Non-pigmented ciliary epithelial cell (primary cell): ENCODE measurements at regions not wholly inside any gene's neighbourhood (a gene's known extent, or its start where the extent isn't known, plus 50 kb on each side); places are given as distances from the start of the nearest gene placed in this dataset.

Experiments
- DNase-seq: peaks from one replicate; pipeline ENCODE4 v3.0.0-alpha.2; 2010; ENCODE audit warnings: low read depth

GRCh38 chr2:45068571-45069140, 59.4 kb upstream of the SIX2 start:
- no peak for DNase-seq

GRCh38 chr2:45067859-45068570, 58.8 kb upstream of the SIX2 start:
- DNase-seq, result no peak
